Body of pancreas (tissue), 4 donors: ENCODE measurements at regions not wholly inside any gene's neighbourhood (a gene's known extent, or its start where the extent isn't known, plus 50 kb on each side); places are given as distances from the start of the nearest gene placed in this dataset.

Source experiments
- ATAC-seq: fragments of 150-250 bp; one replicate; pipeline ENCODE4 v1.9.1; 2016
- DNase-seq, 4 donors: peaks; one replicate each; pipeline ENCODE4 v3.0.0-alpha.2; 2019
- H3K27ac ChIP-seq, 4 donors: fragments of 200-600 bp; sonication (generic); 1 replicate in 3 of 4; 2 replicates in 1 of 4; pipeline versions ENCODE4 v1.5.1 to v1.6.1; 2016 to 2019; ENCODE audit warnings: mild to moderate bottlenecking in 1 of 4, mixed read lengths in 1 of 4, moderate library complexity in 1 of 4
- H3K27me3 ChIP-seq, 2 donors: fragments of 200-600 bp; sonication (generic); one replicate each; pipeline ENCODE4 v1.6.0; 2016; ENCODE audit warnings: mild to moderate bottlenecking in 1 of 2
- H3K36me3 ChIP-seq, 2 donors: fragments of 200-600 bp; sonication (generic); replicated peaks in 1 of 2; 2 replicates each; pipeline ENCODE4 v1.5.1; 2016; ENCODE audit warnings: low read depth in 2 of 2; ENCODE audit not compliant: insufficient read depth in 1 of 2
- H3K4me1 ChIP-seq: fragments of 200-600 bp; sonication (generic); one replicate; pipeline ENCODE4 v1.6.0; 2016
- H3K4me3 ChIP-seq, 2 donors: fragments of 200-600 bp; sonication (generic); 1 replicate in 1 of 2; 2 replicates in 1 of 2; pipeline ENCODE4 v1.5.1; 2016 to 2019
- H3K9me3 ChIP-seq, 3 donors: fragments of 200-600 bp; sonication (generic); 1 replicate in 2 of 3; 2 replicates in 1 of 3; pipeline ENCODE4 v1.5.1; 2016
- POLR2A ChIP-seq, 3 donors: fragments of 450-650 bp; IDR thresholded peaks; one replicate each; pipeline ENCODE4 v1.6.1; 2016; ENCODE audit warnings: antibody characterized with exemption in 3 of 3, mild to moderate bottlenecking in 2 of 3
- WGBS, 2 donors: methylation state at CpG; one replicate each; pipeline ENCODE4 v1.1.5; 2017; 5-methylcytosine and 5-hydroxymethylcytosine counted together
- intact Hi-C: fragments of 100-400 bp; cut with DNase I; formaldehyde crosslinking; loops from one replicate; pipeline ENCODE4 v1.15.1; 2023
- TF ChIP-seq, protein P1 (sequence below), 7 experiments: fragments of 450-650 bp in 4 of 7; fragments of 200-600 bp in 3 of 7; sonication (generic) in 3 of 7; IDR thresholded peaks; one replicate each; pipeline ENCODE4 v1.5.1; 2016 to 2019; ENCODE audit warnings: antibody characterized with exemption in 7 of 7

DNA sequence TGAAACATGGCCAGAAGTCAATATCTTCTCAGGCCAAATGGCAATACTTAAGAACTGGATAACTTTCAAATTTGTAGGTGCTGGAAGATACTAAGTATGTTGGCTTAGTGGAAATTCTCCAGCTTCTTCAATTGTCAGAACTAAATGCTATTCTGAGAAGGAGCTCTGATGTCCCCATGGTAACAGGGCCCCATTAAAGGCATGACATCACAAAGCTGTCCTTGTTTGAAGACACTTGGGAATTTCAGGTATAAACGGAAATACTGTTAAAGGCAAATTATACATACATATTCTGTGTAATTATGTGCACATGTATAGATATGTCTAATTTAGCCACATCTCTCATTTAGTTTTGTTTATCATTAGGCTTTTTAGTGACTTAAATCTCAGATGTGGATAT lies 210.0 kb upstream of the SEL1L start:
- Histone ChIP-seq H3K9me3 (no peaks in the 10 kb centered on the region), H3K27ac (no peak overlapping the region), H3K27me3 (no peaks in the 10 kb centered on the region), H3K4me3 (no peak overlapping the region), H3K36me3 (no peaks in the 10 kb centered on the region), H3K4me1 (no peaks in the 10 kb centered on the region)
- no peak for ATAC-seq
- intact Hi-C loops, result no loop called here
- no peak for DNase-seq
- TF ChIP-seq, protein P1, sequence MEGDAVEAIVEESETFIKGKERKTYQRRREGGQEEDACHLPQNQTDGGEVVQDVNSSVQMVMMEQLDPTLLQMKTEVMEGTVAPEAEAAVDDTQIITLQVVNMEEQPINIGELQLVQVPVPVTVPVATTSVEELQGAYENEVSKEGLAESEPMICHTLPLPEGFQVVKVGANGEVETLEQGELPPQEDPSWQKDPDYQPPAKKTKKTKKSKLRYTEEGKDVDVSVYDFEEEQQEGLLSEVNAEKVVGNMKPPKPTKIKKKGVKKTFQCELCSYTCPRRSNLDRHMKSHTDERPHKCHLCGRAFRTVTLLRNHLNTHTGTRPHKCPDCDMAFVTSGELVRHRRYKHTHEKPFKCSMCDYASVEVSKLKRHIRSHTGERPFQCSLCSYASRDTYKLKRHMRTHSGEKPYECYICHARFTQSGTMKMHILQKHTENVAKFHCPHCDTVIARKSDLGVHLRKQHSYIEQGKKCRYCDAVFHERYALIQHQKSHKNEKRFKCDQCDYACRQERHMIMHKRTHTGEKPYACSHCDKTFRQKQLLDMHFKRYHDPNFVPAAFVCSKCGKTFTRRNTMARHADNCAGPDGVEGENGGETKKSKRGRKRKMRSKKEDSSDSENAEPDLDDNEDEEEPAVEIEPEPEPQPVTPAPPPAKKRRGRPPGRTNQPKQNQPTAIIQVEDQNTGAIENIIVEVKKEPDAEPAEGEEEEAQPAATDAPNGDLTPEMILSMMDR (IDR thresholded peaks at IDR 0.05), result no peak
- no peak for TF ChIP-seq POLR2A (IDR thresholded peaks at IDR 0.05)
- WGBS, 2 donors, result 68 to 92% methylated on average over 1 of the region's 1 CpG

DNA sequence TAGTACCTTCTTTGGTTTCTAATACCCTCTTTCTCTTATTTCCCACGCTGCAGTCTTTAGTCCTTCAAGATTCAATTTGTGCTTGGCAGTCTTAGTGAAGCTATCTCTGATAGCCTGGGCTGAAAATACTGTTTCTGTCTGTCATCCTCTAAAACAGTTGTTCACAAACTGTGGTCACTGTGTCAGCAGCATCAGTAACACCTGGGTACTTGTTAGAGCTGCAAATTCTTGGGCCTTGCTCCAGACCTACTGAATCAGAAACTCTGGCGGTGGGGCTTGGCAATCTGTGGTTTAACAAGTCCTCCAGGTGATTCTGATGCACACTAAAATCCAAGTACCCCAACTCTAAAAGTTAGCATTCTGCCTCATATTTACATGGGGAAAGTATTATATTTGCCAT lies 217.5 kb upstream of the SEL1L start:
- H3K27me3 ChIP-seq, result no peaks in the 10 kb centered on the region
- no peak for DNase-seq
- ATAC-seq, result no peak
- no peaks in the 10 kb centered on the region for H3K36me3 ChIP-seq
- intact Hi-C loops, result no loop called here
- H3K27ac ChIP-seq, result no peak overlapping the region
- 83 to 88% methylated on average over 2 of the region's 2 CpGs for WGBS, 2 donors
- H3K4me3 ChIP-seq, result no peak overlapping the region
- H3K4me1 ChIP-seq, result no peaks in the 10 kb centered on the region
- TF ChIP-seq POLR2A (IDR thresholded peaks at IDR 0.05), result no peak
- TF ChIP-seq, protein P1 (IDR thresholded peaks at IDR 0.05), result no peak
- no peaks in the 10 kb centered on the region for H3K9me3 ChIP-seq

DNA sequence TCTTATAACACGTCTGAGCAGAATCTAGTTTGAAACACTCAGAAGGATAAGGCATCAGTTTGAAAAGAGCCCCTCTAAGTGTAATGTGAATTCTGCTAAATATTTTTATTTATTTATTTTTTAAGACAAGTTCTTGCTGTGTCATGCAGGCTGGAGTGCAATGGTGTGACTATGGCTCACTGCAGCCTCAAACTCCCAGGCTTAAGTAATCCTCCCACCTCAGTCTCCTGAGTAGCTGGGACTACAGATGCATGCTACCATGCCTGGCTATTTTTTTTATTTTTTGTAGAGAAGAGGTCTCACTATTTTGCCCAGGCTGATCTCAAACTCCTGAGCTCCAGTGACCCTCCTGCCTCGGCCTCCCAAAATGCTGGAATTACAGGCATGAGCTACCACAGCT lies 225.9 kb upstream of the SEL1L start:
- TF ChIP-seq, protein P1 (IDR thresholded peaks at IDR 0.05), result no peak
- TF ChIP-seq POLR2A (IDR thresholded peaks at IDR 0.05), result no peak
- H3K4me3 ChIP-seq, result no peak overlapping the region
- no peaks in the 10 kb centered on the region for H3K4me1 ChIP-seq
- 63 to 75% methylated on average over 2 of the region's 2 CpGs for WGBS, 2 donors
- H3K9me3 ChIP-seq, result no peaks in the 10 kb centered on the region
- intact Hi-C loops, result no loop called here
- ATAC-seq (no peak), DNase-seq (no peak)
- H3K27me3 ChIP-seq, result no peaks in the 10 kb centered on the region
- no peaks in the 10 kb centered on the region for H3K36me3 ChIP-seq
- H3K27ac ChIP-seq, result no peak overlapping the region

DNA sequence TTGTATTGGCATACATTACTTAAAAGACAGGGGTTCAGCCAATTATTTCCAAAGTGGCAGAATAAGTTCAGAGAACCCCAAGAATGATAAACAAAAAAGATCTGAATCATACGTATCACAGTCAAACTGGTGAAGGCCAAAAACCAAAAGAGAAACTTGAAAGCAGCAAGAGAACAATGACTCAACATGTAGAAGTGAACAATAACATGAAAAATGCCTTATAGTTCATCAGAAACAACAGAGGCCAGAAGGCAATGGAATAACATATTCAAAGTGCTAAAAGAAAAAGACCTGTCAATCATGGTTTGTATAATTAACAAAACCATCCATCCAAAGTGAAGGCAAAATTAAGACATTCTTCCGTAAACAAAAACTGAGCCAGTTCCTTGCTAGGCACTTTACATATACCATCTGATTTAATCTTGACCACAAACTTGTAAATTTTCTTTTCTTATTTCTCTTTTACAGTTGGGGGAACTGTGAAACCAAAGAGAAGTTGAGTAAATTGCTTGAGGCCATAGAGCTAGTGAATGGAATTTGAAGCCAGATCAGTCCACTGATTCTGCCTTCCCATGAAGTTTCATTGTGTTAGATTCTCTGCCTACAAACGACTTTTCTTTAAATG lies 232.1 kb upstream of the SEL1L start:
- Histone ChIP-seq H3K4me3 (no peak overlapping the region), H3K9me3 (no peaks in the 10 kb centered on the region), H3K4me1 (no peaks in the 10 kb centered on the region), H3K27me3 (no peaks in the 10 kb centered on the region), H3K36me3 (no peaks in the 10 kb centered on the region), H3K27ac (no peak overlapping the region)
- intact Hi-C loops, result no loop called here
- TF ChIP-seq, protein P1 (IDR thresholded peaks at IDR 0.05), result no peak
- TF ChIP-seq POLR2A (IDR thresholded peaks at IDR 0.05), result no peak
- 60 to 75% methylated on average over 3 of the region's 3 CpGs for WGBS, 2 donors
- ATAC-seq (no peak), DNase-seq (no peak)

DNA sequence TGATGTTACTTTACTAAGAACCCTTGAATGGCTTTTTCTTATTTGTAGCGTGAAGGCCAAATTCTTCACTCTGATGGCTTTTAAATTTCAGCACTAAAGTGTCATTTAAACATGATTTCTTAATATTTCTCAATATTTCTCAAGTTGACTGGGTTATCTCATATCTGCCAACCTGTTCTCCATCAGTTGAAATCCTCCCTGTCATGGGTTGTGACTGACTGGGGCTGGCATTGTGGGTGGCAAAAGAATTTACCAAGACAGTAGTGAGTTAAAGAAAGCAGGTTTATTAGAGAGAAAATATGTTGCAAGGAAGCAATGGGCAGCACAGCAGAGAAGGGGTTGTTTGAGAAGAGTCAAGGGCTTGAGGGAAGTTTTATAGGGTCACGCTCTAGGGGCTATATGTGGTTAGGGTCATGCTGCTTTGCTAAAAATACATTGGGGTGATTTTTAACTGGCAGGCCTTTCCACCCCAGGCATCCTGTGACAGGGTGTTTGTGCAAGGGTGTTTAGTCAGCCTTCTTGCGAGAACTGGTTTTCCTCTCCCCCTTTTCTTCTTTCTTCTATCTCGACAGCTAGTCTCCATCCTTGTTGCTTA lies 232.8 kb upstream of the SEL1L start:
- 81 to 83% methylated on average over 4 of the region's 4 CpGs for WGBS, 2 donors
- H3K4me3 ChIP-seq, result no peak overlapping the region
- H3K9me3 ChIP-seq, result no peaks in the 10 kb centered on the region
- H3K27ac ChIP-seq, result no peak overlapping the region
- no peak for ATAC-seq
- no peak for DNase-seq
- H3K27me3 ChIP-seq, result no peaks in the 10 kb centered on the region
- TF ChIP-seq POLR2A (IDR thresholded peaks at IDR 0.05), result no peak
- TF ChIP-seq, protein P1 (IDR thresholded peaks at IDR 0.05), result no peak
- intact Hi-C loops, result no loop called here
- no peaks in the 10 kb centered on the region for H3K36me3 ChIP-seq
- H3K4me1 ChIP-seq, result no peaks in the 10 kb centered on the region
